ENCODE measurements at regions not wholly inside any gene's neighbourhood (a gene's known extent, or its start where the extent isn't known, plus 50 kb on each side); places are given as distances from the start of the nearest gene placed in this dataset.

- ATAC-seq: no peak
- Mint-ChIP-seq H3K4me1 (no peaks in the 10 kb centered on the region), H3K9me3 (no peaks in the 10 kb centered on the region), H3K4me3 (no peak overlapping the region), H3K36me3 (no peaks in the 10 kb centered on the region), H3K27ac (no peak overlapping the region), H3K27me3 (no peaks in the 10 kb centered on the region)
These were observed 342.6 kb upstream of the E2F7 start for GRCh38 chr12:77407931-77408330.

- no peak for ATAC-seq
- Mint-ChIP-seq H3K4me1 (no peaks in the 10 kb centered on the region), H3K36me3 (no peaks in the 10 kb centered on the region), H3K27ac (no peak overlapping the region), H3K27me3 (no peaks in the 10 kb centered on the region), H3K4me3 (no peak overlapping the region), H3K9me3 (no peaks in the 10 kb centered on the region)
These were observed 341.0 kb upstream of the E2F7 start for GRCh38 chr12:77406219-77406905.

GRCh38 chr12:77402716-77403115, 337.3 kb upstream of the E2F7 start:
- Mint-ChIP-seq H3K36me3 (no peaks in the 10 kb centered on the region), H3K9me3 (no peaks in the 10 kb centered on the region), H3K4me3 (no peak overlapping the region), H3K27me3 (no peaks in the 10 kb centered on the region), H3K4me1 (no peaks in the 10 kb centered on the region), H3K27ac (no peak overlapping the region)
- ATAC-seq: no peak

- Mint-ChIP-seq H3K36me3 (no peaks in the 10 kb centered on the region), H3K27me3 (no peaks in the 10 kb centered on the region), H3K4me1 (no peaks in the 10 kb centered on the region), H3K4me3 (no peak overlapping the region), H3K9me3 (no peaks in the 10 kb centered on the region), H3K27ac (no peak overlapping the region)
- no peak for ATAC-seq
These were observed 336.4 kb upstream of the E2F7 start for GRCh38 chr12:77401770-77402081.

GRCh38 chr12:77401064-77401769, 335.8 kb upstream of the E2F7 start:
- no peaks in the 10 kb centered on the region for H3K36me3 Mint-ChIP-seq
- ATAC-seq: no peak

GRCh38 chr12:77392467-77393088, 327.2 kb upstream of the E2F7 start:
- Mint-ChIP-seq H3K4me1 (no peaks in the 10 kb centered on the region), H3K27ac (no peak overlapping the region), H3K36me3 (no peaks in the 10 kb centered on the region), H3K9me3 (peaks cover 3% of the 10 kb centered on the region), H3K4me3 (no peak overlapping the region), H3K27me3 (no peaks in the 10 kb centered on the region)
- ATAC-seq: no peak

More at GRCh38 chr12:77401064-77401769, 335.8 kb upstream of the E2F7 start:
- H3K27ac Mint-ChIP-seq: no peak overlapping the region
- no peaks in the 10 kb centered on the region for H3K27me3 Mint-ChIP-seq
- no peaks in the 10 kb centered on the region for H3K9me3 Mint-ChIP-seq
- no peak overlapping the region for H3K4me3 Mint-ChIP-seq
- no peaks in the 10 kb centered on the region for H3K4me1 Mint-ChIP-seq

- H3K4me1 Mint-ChIP-seq: no peaks in the 10 kb centered on the region
- no peaks in the 10 kb centered on the region for H3K27me3 Mint-ChIP-seq
These were observed 323.3 kb upstream of the E2F7 start for GRCh38 chr12:77388445-77389265.

GRCh38 chr12:77387671-77388070, 322.3 kb upstream of the E2F7 start:
- no peaks in the 10 kb centered on the region for H3K36me3 Mint-ChIP-seq
- H3K4me1 Mint-ChIP-seq: no peaks in the 10 kb centered on the region
- no peak for ATAC-seq
- H3K9me3 Mint-ChIP-seq: peaks cover 1% of the 10 kb centered on the region
- no peaks in the 10 kb centered on the region for H3K27me3 Mint-ChIP-seq
- H3K27ac Mint-ChIP-seq: no peak overlapping the region
- no peak overlapping the region for H3K4me3 Mint-ChIP-seq

More at GRCh38 chr12:77388445-77389265, 323.3 kb upstream of the E2F7 start:
- H3K27ac Mint-ChIP-seq: no peak overlapping the region
- H3K9me3 Mint-ChIP-seq: peaks cover 3% of the 10 kb centered on the region
- no peaks in the 10 kb centered on the region for H3K36me3 Mint-ChIP-seq
- H3K4me3 Mint-ChIP-seq: no peak overlapping the region
- ATAC-seq: no peak

GRCh38 chr12:77387214-77387613, 321.8 kb upstream of the E2F7 start:
- Mint-ChIP-seq H3K36me3 (no peaks in the 10 kb centered on the region), H3K27me3 (no peaks in the 10 kb centered on the region), H3K9me3 (no peaks in the 10 kb centered on the region), H3K27ac (no peak overlapping the region), H3K4me3 (no peak overlapping the region), H3K4me1 (no peaks in the 10 kb centered on the region)
- ATAC-seq: no peak

- Mint-ChIP-seq H3K27ac (no peak overlapping the region), H3K36me3 (no peaks in the 10 kb centered on the region), H3K27me3 (no peaks in the 10 kb centered on the region), H3K4me3 (no peak overlapping the region), H3K9me3 (no peaks in the 10 kb centered on the region), H3K4me1 (no peaks in the 10 kb centered on the region)
- ATAC-seq: no peak
These were observed 319.6 kb upstream of the E2F7 start for GRCh38 chr12:77384941-77385340.

GRCh38 chr12:77382096-77382742, 316.9 kb upstream of the E2F7 start:
- H3K4me3 Mint-ChIP-seq: no peak overlapping the region
- no peaks in the 10 kb centered on the region for H3K27me3 Mint-ChIP-seq
- no peaks in the 10 kb centered on the region for H3K9me3 Mint-ChIP-seq
- H3K36me3 Mint-ChIP-seq: no peaks in the 10 kb centered on the region
- no peak overlapping the region for H3K27ac Mint-ChIP-seq
- ATAC-seq: no peak
- no peaks in the 10 kb centered on the region for H3K4me1 Mint-ChIP-seq

- no peak overlapping the region for H3K27ac Mint-ChIP-seq
- no peaks in the 10 kb centered on the region for H3K36me3 Mint-ChIP-seq
- no peaks in the 10 kb centered on the region for H3K9me3 Mint-ChIP-seq
- H3K4me1 Mint-ChIP-seq: no peaks in the 10 kb centered on the region
- H3K27me3 Mint-ChIP-seq: no peaks in the 10 kb centered on the region
- H3K4me3 Mint-ChIP-seq: no peak overlapping the region
- ATAC-seq: no peak
These were observed 312.3 kb upstream of the E2F7 start for GRCh38 chr12:77377622-77378021.

GRCh38 chr12:77377116-77377515, 311.7 kb upstream of the E2F7 start:
- no peaks in the 10 kb centered on the region for H3K4me1 Mint-ChIP-seq
- H3K4me3 Mint-ChIP-seq: no peak overlapping the region
- no peaks in the 10 kb centered on the region for H3K36me3 Mint-ChIP-seq
- H3K9me3 Mint-ChIP-seq: no peaks in the 10 kb centered on the region
- H3K27me3 Mint-ChIP-seq: no peaks in the 10 kb centered on the region
- ATAC-seq: no peak
- H3K27ac Mint-ChIP-seq: no peak overlapping the region

GRCh38 chr12:77374673-77375072, 309.3 kb upstream of the E2F7 start:
- Mint-ChIP-seq H3K4me1 (no peaks in the 10 kb centered on the region), H3K9me3 (no peaks in the 10 kb centered on the region), H3K4me3 (no peak overlapping the region), H3K27me3 (no peaks in the 10 kb centered on the region), H3K36me3 (no peaks in the 10 kb centered on the region), H3K27ac (no peak overlapping the region)
- no peak for ATAC-seq

- no peak for ATAC-seq
- H3K4me3 Mint-ChIP-seq: no peak overlapping the region
- H3K27ac Mint-ChIP-seq: no peak overlapping the region
- H3K36me3 Mint-ChIP-seq: no peaks in the 10 kb centered on the region
- no peaks in the 10 kb centered on the region for H3K27me3 Mint-ChIP-seq
- no peaks in the 10 kb centered on the region for H3K4me1 Mint-ChIP-seq
- no peaks in the 10 kb centered on the region for H3K9me3 Mint-ChIP-seq
These were observed 307.1 kb upstream of the E2F7 start for GRCh38 chr12:77372494-77372893.

All from stimulated activated memory B cell treated with anti-CD40 and anti-IgM and Interleukin-4, amounts not matched to agents 10 μg/mL and 1 μg/mL and 100 μg/mL, for 72 hours (primary cell).